HG03025 (cell line): ENCODE measurements at regions not wholly inside any gene's neighbourhood (a gene's known extent, or its start where the extent isn't known, plus 50 kb on each side); places are given as distances from the start of the nearest gene placed in this dataset.

ENCODE experiments used
- ATAC-seq: cut with Tn5 transposase; IDR thresholded peaks from one replicate; pipeline ENCODE4 v1.9.1; 2021; ENCODE audit warnings: mild to moderate bottlenecking, moderate library complexity; ENCODE audit not compliant: unreplicated experiment, low FRiP score

DNA sequence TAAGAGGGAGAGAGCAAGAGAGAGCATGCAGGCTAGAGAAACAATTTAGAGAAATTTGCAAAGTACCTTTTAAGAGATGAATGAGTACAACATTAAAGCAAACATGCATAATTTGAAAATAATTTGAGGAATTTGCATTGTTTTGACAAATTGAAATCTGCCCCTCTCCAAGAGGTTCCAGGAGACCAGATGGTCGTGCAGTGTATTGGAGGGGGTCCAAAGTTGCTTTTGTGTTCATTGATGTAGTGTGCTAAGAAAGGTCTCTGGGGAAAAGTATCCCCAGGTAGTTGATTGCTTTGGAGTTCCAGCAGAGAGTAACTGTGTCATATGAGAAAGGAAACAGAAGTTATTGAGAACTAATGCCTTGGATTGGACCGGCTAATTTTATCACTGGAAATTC, 635.0 kb upstream of the TENM3 start:
- ATAC-seq, result no peak

DNA sequence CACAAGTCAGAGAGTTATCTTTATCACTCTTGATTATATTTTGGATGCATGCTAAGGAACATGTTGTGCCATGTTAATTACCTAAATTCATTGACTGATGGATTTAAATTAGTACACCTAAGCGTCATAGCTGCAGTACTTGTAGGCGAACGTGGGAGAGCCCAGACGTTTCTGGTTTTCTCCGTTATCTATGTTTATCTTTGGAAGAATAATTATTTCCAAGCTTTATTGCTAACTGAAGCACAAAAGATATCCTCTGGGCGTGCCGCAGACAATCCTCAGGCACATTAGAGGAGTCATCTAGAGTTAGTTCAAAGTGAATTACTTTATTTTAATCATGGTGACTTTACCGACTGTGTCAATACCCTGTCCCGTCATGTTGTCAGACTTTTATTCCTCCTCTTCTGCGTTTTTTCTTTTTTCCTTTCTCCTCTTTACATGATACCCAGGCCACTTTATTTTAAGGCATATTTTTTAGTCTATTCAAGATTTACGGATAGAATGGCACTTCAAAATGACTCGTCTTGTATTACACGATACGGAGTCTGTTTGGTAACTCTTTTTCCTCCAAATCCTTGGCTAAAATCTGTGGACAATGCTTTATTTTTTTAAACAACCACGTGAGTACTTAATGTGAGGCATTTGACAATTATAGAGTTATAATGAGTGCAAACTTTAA, 632.0 kb upstream of the TENM3 start:
- ATAC-seq, result no peak

DNA sequence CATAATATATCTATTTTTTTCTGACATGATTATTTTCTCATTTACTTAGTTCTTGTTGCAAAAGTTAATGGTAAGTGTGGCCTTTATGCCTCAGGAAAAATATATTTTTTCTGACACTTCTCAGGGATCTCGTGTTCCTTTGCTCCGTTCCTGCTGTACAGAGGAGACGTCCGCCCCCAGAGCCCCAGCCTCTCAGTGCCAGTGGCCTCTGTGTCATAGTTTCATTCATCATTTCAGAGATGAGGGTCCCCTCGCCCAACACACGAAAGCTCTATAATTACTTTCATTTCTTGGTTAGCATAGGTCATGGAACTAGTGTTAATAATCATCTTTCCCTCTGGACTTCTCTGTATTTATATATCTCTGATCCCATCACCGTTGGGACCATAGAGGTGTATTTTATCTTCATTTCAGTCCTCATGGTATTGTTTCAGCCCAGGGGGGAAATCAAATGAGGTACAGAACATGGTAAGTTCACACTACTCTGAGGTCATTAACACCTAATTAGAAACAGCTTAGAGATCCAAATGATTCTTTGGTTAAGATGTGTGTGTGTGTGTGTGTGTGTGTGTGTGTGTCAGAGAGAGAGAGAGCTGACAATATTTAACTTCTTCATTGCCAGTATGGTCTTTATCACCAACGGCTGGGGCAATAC, 631.1 kb upstream of the TENM3 start:
- no peak for ATAC-seq

DNA sequence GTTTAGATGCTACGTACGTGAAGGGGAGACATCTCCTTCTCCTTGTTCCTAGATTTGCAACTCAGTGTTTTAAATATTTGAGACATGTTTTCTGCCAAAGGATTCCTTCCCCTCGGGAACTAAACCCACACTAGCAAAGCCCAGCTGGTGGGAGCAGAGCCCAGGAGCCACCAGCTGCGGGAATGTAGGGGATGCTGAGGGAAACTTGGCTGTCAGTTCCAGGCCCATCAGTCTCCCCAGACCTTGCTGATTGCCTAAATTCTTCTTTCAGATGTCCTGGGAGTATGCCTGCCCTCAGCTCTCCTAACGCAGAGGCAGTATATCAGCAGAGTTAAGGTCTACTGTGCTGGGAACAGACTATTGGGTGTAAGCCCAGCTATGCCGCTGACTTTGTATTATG, 630.0 kb upstream of the TENM3 start:
- ATAC-seq, result no peak

GRCh38 chr4:181618038-181618618, 625.1 kb upstream of the TENM3 start:
- ATAC-seq, result no peak

GRCh38 chr4:181618896-181619295, 624.3 kb upstream of the TENM3 start:
- no peak for ATAC-seq

GRCh38 chr4:181619651-181620050, 623.6 kb upstream of the TENM3 start:
- ATAC-seq, result no peak

DNA sequence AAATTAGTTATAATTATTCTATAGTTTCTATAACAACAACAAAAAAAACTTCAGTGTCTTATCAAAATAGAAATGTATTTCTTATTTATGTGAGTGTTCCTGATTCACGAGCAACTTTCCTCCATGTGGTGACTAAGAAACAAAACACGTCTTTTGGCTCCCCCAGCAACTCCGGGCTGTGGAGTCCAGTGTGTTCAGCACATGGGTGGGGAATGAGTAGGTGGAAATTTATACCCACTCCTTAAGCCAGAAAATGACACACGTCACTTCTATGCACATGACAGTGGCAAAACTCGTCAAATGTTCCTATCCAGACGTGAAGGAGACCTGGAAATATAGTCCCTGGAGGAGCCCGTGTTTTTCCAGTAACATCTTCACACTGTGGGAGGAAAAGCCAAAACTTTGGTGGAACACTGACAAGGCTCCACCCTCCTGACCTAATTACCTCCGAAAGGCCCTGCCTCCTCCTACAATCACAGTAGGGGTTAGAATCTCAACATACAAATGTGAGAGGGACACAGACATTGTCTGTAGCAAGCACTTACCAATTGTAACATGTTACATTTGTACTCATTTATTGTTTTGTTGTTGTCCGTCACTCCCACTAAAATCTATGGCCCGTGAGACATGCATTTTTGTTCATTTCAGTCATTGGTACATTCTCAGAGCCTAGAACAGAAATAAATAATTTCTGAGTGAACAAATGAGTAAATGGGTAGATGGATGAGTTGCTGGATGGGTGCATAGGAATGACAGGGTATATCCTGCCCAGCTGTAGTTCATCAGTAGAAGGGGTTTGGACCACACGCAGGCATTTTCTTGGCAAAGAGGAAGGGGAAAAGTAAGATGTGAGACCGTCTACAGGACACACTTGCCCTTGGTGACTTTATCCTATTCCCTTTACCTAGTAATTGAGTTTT, 605.8 kb upstream of the TENM3 start:
- ATAC-seq, result no peak

- no peak for ATAC-seq
These were observed 599.7 kb upstream of the TENM3 start for GRCh38 chr4:181643466-181643865.

DNA sequence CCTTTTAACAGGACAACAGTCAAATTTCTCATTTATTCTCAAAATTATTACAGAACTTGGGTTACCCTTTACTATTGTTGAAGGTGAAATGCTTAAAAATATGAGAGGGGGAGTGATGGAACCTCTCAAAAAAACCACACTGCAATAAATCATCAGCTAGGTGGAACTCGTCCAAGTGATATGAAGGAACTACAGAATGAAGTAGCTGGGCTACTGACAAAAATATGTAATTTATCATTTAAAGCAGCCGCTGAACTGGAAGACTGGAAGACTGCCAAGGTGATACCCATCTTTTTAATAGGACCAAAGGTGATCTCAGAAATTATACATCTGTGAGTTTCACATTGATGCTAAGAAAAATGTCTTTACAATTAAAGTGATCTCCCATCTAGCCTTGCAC, 597.7 kb upstream of the TENM3 start:
- ATAC-seq, result no peak

GRCh38 chr4:181646864-181647263, 596.3 kb upstream of the TENM3 start:
- ATAC-seq, result no peak

DNA sequence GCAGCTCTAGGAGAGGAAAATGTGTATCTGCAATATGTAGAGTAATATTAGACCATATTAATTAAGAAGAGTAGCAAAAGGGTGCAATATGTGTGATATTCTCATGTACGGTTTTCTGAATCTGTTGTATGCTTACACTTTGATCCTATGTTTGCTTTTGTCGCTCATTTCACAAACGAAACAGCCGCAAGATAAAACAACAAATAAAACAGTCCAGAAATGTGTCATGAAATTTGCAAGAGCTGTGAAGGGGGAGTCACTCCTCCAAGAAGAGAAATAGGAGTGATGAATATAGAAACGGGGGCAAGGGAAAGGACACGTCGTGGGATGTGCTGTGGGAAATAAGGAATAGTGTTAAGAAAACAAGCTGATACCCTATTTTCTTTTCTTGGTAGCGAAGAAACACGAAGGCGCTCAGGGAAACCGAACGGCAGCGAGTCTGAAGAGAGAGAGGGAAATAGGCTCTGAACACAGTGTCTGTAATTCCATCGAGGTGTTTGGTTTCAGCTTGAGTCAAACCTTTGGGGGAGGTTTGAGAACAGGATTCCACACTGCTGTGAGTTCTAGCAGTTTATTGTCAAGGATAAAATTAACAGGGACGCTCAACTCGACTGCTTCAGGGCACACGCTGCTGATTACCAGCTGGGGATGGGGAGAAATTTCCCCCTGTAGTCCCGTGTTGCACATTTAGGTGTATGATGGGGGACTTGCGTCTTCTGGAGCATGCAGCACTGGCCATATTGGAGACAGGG, 595.6 kb upstream of the TENM3 start:
- ATAC-seq, result no peak

DNA sequence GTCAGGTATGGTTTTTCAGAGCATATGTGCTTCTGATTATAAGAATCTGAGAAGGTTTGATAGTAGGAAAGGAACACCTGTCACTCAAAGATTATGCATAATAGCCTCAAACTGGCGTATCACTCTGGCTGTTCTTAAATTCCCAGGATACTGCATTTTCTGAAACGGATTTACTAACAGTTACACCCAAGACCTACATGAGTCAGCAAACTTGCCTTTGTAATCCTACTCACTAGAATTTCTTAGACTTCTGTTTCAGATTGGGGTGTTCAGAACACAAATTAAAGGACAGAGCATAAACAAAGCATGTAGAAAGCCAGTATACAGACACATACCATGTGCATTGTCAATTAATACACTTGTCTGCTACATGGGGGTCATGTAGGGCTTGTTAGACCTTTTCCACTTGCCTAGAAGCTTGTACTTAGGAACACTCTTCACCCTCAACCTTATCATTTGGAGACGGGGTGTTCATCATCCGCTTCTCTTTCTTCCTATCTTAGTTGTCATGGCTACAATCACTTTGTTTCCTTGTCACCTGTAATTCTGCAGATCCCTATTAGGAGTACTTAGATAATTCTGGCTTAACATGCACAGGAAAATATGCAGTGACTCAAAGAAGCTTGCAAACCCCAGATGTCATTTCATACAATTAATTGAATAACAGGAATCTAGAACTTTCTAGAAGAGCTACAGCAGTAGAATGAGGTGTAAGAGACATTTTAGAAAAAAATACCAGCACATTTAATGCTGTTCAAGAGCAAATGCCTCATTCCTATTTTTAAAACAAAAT, 593.0 kb upstream of the TENM3 start:
- ATAC-seq, result no peak

GRCh38 chr4:181656748-181657147, 586.5 kb upstream of the TENM3 start:
- no peak for ATAC-seq

DNA sequence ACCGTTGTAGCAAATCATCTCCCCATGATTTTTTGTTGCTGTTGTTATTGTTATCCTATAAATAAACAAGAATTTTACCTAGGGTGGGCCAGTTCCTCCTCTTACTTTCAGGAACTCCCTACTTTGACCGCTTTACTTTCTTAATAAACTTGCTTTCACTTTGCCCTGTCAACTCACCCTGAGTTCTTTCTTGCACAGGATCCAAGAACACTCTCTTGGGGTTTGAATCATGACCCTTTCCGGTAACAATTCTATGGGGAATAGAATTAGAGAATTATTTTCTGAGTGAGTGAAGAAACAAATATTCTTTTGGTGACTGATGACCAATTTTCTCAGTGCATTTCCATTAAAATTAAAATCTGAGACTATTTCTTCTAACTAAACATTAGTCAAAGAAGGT, 584.0 kb upstream of the TENM3 start:
- ATAC-seq, result no peak

DNA sequence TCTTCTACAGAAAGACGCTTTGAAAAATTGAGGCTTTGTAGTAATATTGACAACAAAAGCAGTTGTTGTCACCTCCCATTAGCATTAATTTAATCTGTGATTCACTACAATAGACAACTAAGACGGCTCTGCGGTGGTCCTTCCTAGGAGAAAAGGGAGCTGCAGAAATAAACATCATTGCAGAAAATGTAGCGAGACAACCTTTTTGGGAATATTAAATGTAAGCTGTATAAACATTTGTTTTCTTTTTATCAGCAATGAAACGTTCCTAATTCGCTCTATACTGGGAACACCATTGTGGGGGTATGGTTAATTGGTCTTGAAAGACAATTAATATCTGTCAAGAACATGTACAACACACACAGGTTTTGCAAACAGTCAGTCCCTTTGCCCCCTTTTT, 583.3 kb upstream of the TENM3 start:
- no peak for ATAC-seq

GRCh38 chr4:181661090-181661489, 582.1 kb upstream of the TENM3 start:
- no peak for ATAC-seq

DNA sequence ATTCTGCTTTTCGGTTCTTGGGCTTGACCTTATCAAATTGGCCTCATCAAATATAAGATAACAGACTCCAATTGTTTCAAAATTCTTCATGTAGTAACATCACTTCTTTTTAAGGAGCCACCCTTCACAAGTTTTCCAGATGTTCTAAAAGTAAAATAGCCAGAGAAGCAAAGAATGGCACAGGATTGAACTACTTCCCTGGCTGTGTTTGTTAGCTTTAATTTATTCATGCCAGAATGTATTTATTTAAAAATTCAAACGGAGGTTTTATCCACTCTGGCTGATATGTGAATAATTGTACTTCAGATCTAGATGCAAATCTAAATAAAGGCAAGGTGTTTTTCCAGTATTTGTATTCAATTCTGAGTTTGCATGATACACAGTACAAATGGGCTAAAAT, 581.3 kb upstream of the TENM3 start:
- no peak for ATAC-seq

- ATAC-seq, result no peak
These were observed 580.8 kb upstream of the TENM3 start for GRCh38 chr4:181662383-181662782.

DNA sequence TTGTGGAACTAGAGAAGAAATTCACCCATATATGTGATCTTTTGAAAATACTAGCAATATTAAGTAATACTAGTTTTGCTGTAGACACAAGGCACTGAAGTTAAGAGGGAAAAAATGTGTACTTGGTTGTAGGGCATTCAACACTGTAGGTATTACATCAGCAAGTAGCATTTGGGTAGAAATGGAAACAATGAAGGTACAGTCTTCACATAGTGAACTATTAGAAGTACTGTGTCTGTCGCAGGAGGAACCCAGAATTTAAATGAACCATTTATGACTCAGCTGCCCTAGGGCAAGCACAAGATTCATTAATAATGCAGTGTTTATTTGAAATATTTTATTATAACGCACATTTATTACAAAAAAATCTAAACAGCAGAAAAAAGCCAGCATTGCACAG, 572.7 kb upstream of the TENM3 start:
- ATAC-seq, result no peak
